GM10248 (cell line): ENCODE measurements at regions not wholly inside any gene's neighbourhood (a gene's known extent, or its start where the extent isn't known, plus 50 kb on each side); places are given as distances from the start of the nearest gene placed in this dataset.

Experiments used
- CTCF ChIA-PET: fragments of 300-600 bp; sonication (Branson Sonifier 250); formaldehyde crosslinking; extraction: SDS; loops from one replicate; lab custom pipeline; 2021; ENCODE audit warnings: antibody characterized with exemption; lab: Yijun Ruan, JAX
- POLR2A ChIA-PET: fragments of 350-650 bp; sonication (Branson Sonifier 250); formaldehyde crosslinking; extraction: SDS; loops from one replicate; lab custom pipeline; 2020; ENCODE audit warnings: antibody characterized with exemption; lab: Yijun Ruan, JAX
- DNase-seq: peaks from one replicate; pipeline ENCODE4 v3.0.0; 2012; ENCODE audit errors: extremely low spot score
- CTCF ChIP-seq: IDR thresholded peaks from 2 replicates; pipeline ENCODE4 v1.5.1; 2012; ENCODE audit warnings: mild to moderate bottlenecking, low read depth; ENCODE audit errors: extremely low read depth, missing control alignments, control extremely low read depth

DNA sequence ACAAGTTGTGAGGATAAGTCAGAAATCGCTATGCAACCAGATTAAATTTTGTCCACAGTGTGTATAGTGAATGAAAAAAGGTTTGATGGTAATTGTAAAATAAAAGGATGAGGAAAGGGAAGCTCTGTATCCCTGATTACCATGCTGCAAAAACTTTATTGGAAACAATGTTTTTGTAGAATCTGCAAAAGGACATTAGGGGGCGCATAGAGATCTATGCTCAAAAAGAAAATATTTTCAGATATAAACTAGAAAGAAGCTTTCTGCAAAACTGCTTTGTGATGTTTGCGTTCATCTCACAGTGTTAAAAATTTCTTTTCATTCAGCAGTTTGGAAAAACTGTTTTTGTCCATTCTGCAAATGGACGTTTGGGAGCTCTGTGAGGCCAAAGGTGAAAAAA, 390.5 kb downstream of the OR4C45 start:
- ChIA-PET CTCF (interaction anchor here (3.1 kb wide), 1 partner anchor 9 kb away, joined by 13 read pairs; no protein-coding TSS in a partner anchor), POLR2A (no interaction called here)
- DNase-seq: no peak
- TF ChIP-seq CTCF: no peak
